Esophagus squamous epithelium (tissue), 4 donors: ENCODE measurements at regions not wholly inside any gene's neighbourhood (a gene's known extent, or its start where the extent isn't known, plus 50 kb on each side); places are given as distances from the start of the nearest gene placed in this dataset.

Experiments
- CTCF ChIP-seq, 6 experiments: fragments of 450-650 bp in 4 of 6; fragments of 200-600 bp in 2 of 6; sonication (generic) in 2 of 6; IDR thresholded peaks; one replicate each; pipeline ENCODE4 v1.5.1; 2016 to 2019; ENCODE audit warnings: antibody characterized with exemption in 6 of 6, mild to moderate bottlenecking in 4 of 6, moderate library complexity in 4 of 6
- POLR2A ChIP-seq, 4 donors: fragments of 450-650 bp; IDR thresholded peaks; one replicate each; pipeline ENCODE4 v1.6.1; 2017; ENCODE audit warnings: antibody characterized with exemption in 4 of 4, mild to moderate bottlenecking in 4 of 4, moderate library complexity in 3 of 4

- no peak for TF ChIP-seq CTCF (IDR thresholded peaks at IDR 0.05)
- no peak for TF ChIP-seq POLR2A (IDR thresholded peaks at IDR 0.05)
Measured at GRCh38 chr2:216559625-216560156, 61.0 kb downstream of the RPL37A start.
